Astrocyte of the spinal cord (primary cell): ENCODE measurements at regions not wholly inside any gene's neighbourhood (a gene's known extent, or its start where the extent isn't known, plus 50 kb on each side); places are given as distances from the start of the nearest gene placed in this dataset.

Experiments used
- DNase-seq: peaks from one replicate; pipeline ENCODE4 v3.0.0; 2011; ENCODE audit warnings: low read depth, low spot score
- H3K4me3 ChIP-seq: 2 replicates; pipeline ENCODE4 v1.5.1; 2011; ENCODE audit warnings: low read depth, mild to moderate bottlenecking, low read length, moderate library complexity
- CTCF ChIP-seq: IDR thresholded peaks from 2 replicates; pipeline ENCODE4 v1.5.1; 2012; ENCODE audit warnings: low read depth, mild to moderate bottlenecking, low read length, inconsistent platforms
- in situ Hi-C: cut with HindIII; loops from 2 replicates; pipeline ENCODE4 v1.10.0; 2017; ENCODE audit warnings: low sequenced_read_pairs

GRCh38 chr11:15750535-15751308 lies 605.6 kb downstream of the SOX6 start:
- in situ Hi-C loops: no loop called here
- TF ChIP-seq CTCF: no peak
- no peak overlapping the region for H3K4me3 ChIP-seq
- DNase-seq: no peak

GRCh38 chr11:15754221-15754620 lies 602.1 kb downstream of the SOX6 start:
- DNase-seq: no peak
- in situ Hi-C loops: no loop called here
- no peak for TF ChIP-seq CTCF
- H3K4me3 ChIP-seq: no peak overlapping the region

- DNase-seq: no peak
- TF ChIP-seq CTCF: no peak
- in situ Hi-C loops: no loop called here
- no peak overlapping the region for H3K4me3 ChIP-seq
Measured at GRCh38 chr11:15757048-15757698, 599.2 kb downstream of the SOX6 start.

GRCh38 chr11:15758857-15759465 lies 597.4 kb downstream of the SOX6 start:
- in situ Hi-C loops: no loop called here
- DNase-seq: no peak
- peak overlapping the region; percentile 3 for H3K4me3 ChIP-seq
- TF ChIP-seq CTCF: no peak

- in situ Hi-C loops: no loop called here
- no peak overlapping the region for H3K4me3 ChIP-seq
- DNase-seq: no peak
- no peak for TF ChIP-seq CTCF
Measured at GRCh38 chr11:15761235-15761634, 595.1 kb downstream of the SOX6 start.

GRCh38 chr11:15764326-15764725 lies 592.0 kb downstream of the SOX6 start:
- no peak overlapping the region for H3K4me3 ChIP-seq
- no peak for TF ChIP-seq CTCF
- DNase-seq: no peak
- in situ Hi-C loops: no loop called here
